Germinal center (tissue), 1 donor: ENCODE measurements at regions not wholly inside any gene's neighbourhood (a gene's known extent, or its start where the extent isn't known, plus 50 kb on each side); places are given as distances from the start of the nearest gene placed in this dataset.

ENCODE experiments used
- DNase-seq: peaks from one replicate; pipeline ENCODE4 v3.0.0; 2012; ENCODE audit warnings: mixed read lengths, low spot score

DNA sequence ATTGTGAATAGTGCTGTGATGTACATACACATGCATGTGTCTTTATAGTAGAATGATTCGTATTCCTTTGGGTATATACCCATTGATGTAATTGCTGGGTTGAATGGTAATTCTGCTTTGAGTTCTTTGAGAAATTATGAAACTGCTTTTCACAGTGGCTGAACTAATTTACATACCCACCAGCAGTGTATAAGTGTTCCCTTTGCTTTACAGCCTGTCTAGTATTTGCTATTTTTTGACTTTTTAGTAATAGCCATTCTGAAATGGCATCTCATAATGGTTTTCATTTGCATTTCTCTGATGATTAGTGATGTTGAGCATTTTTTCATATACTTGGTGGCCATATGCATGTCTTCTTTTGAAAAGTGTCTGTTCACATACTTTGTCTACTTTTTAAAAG lies 54.5 kb upstream of the FAM78B start:
- no peak for DNase-seq

DNA sequence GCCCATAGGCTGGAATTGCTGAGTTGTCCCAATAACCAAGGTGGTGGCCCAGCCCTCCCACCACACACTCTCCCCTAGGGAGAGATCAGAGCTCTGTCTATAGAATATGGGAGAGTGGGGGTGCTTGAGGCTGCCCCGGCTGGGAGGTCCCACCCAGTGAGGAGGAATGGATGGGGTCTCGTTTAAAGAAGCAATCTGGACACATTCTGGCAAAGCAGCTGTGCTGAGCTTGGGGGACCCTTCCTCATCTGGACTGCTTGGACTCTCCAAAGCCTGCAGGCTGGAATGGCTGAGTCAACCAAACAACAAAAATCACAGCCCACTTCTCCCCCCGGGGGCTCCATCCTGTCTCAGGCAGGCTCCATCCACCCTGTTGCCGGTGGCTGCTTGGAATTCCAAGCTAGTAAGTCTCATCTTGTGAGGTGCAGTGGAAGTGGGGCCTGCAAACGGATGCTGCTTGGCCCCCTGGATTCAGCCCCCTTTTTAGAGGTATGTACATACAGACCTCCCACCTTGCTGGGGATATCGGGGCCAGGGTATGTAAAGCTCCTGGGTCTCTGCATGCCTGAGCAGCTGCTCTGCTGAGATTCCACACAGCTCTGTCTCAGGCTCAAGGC lies 67.1 kb upstream of the FAM78B start:
- DNase-seq = no peak

- no peak for DNase-seq
These were observed 68.9 kb upstream of the FAM78B start for GRCh38 chr1:166235728-166236127.

DNA sequence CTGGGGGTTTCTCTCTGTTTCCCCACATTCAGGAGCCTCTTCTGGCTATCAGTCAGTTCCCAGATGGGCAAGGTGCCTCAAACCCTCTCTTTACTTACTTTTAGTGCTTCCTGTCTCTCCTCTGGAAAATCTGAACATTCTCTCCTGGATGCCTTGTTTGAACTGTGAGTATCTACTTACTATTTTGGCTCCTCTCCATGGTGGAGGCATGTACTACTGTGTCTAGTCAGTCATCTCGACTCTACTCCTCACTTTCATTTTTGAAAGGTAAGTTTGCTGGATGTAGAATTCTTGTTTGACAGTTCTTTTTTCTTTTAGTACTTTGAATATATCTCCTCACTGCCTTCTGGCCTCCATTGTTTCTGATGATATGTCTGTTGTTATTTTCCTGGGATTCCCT lies 70.9 kb upstream of the FAM78B start:
- DNase-seq = no peak

DNA sequence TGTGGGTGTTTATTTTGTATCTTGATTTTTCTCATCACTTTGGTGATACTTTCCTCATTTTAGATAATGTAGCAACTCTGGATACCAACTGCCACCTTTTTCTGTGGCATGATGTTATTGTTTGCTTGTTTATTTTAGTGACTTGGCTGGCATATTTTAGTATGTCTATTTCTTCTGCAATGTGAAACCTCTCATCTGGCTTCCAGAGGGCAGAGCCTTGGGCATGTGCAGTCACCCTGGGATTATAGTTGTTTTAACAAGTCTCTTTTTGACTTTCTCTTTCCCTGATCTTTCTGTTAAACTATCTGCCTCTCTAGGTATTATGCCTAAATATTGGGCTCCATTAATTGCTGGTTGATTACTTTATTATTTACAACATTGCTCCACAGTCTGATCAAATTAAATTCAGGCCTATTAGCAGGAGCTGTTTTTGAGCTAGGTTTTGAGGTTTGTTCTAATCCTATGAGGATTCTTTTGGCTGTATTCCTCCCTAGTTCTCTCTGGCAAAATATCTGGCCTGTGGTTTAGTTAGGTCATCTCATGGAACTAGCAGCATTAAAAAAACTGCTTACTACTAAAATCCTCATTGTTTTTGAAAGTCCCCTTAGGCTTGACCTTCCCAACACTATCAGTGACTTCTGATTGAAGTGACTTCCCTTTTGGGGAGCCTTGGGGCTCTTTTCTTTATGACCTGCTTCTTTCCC lies 86.4 kb upstream of the FAM78B start:
- DNase-seq = no peak

- DNase-seq = no peak
These were observed 91.2 kb upstream of the FAM78B start for GRCh38 chr1:166258017-166258416.

GRCh38 chr1:166261511-166261910 lies 94.7 kb upstream of the FAM78B start:
- no peak for DNase-seq

DNA sequence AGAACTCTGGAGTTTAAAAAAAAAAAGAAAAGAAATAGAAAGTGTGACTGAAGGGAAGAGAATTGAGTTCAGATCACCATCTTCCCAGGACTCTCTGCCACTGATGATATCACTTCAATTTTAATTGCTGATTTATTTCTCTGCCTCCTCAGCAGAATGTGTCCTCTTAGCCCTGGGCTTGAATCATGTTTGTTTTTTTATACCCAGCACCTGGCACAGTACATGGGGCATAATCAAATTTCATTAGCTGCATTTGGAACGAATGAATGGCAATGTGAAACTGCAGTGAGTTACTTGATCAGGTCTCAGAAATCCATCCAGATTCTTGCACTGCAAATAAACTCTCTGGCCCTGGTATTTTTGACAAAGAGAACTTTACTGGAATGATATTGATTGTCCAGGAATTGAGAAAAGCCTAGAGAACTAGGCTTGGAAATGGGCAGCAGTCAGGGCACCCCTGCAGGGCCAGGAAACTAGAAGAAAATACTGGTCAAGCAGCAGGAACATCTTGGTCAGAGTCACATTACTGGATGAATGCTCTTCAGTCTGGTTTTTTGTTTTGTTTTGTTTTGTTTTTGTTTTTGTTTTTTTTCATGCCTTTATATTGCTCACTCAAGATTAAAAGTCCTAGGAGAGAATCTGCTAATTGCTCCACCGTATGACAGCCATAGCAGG lies 103.8 kb upstream of the FAM78B start:
- DNase-seq = no peak

DNA sequence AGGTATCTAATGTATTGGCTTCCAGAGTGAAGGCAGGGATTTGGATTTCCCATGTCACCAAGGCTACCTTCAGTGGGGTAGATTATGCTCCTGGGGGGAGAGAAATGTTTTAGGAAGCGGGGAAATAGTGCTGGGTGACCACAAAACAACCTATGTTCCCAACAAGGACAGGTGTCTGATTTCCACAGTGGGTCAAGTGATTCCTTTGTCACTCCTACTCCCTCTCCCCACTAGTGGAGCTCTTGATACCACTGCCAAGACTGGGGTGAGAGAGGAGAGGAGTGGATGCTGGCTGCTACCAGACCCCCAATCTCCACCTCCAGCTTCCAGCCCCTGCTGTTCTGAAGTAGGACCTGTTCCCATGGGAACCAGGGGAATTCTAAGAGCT lies 104.3 kb upstream of the FAM78B start:
- no peak for DNase-seq

GRCh38 chr1:166272155-166272554 lies 105.4 kb upstream of the FAM78B start:
- DNase-seq = no peak

GRCh38 chr1:166272851-166273250 lies 106.0 kb upstream of the FAM78B start:
- no peak for DNase-seq

- DNase-seq = no peak
These were observed 106.8 kb upstream of the FAM78B start for GRCh38 chr1:166273618-166274017.

- no peak for DNase-seq
These were observed 115.8 kb upstream of the FAM78B start for GRCh38 chr1:166282391-166283137.

GRCh38 chr1:166283190-166283589 lies 116.4 kb upstream of the FAM78B start:
- DNase-seq = no peak

DNA sequence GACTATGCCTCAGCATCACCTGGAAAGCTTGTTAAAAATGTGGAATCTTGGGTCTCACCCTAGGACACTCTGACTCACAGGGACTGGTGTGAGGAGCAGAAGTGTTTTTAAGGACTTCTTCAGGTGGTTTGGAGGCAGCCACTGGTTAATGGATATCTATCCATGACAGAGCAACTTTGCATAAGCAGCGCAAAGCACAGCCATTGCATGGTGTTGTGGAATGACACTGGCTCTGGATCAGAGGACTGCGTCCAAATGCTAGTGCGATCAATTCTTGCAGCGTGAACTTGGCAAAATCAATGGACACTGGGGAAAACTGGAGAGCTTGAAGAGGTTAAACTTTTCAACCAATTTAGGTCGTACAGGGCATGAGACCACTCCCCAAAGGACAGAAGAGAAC lies 116.8 kb upstream of the FAM78B start:
- no peak for DNase-seq

DNA sequence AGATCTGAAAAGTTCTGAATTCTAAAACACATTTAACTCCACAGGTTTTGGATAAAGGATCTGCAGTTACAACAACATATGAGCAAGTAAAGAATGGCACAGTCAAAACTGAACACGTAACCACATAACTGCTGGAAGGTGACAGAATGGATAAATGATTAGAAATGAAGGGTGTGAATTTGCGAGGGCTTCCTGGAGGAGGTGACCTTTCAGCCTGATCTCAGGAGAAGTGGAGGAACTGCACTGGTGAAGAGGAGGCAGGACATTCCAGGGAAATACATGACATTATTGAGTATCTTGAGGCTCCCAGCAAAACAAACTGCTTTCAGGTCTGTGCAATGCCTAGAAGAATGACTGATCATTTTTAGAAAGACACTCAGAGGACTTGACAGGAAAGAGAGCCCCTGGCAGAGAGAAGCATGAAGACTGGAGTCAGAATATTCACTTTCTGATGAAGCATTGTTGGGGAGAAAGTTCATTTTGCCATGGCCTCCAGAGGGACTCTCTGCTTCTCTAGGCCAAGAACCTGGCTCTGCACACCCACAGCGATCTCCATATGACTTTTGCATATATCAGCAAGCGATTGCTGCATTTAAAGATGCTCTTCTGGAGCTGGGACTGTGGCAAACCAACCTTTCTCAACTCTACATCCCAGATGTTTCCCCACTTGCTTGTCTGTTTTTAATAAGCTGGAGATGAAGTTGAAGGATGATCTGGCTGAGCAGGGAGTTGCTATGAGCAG lies 122.7 kb upstream of the FAM78B start:
- DNase-seq = no peak

GRCh38 chr1:166295656-166296055 lies 128.9 kb upstream of the FAM78B start:
- no peak for DNase-seq

- no peak for DNase-seq
These were observed 131.2 kb upstream of the FAM78B start for GRCh38 chr1:166297993-166298392.

- DNase-seq = no peak
These were observed 134.0 kb upstream of the FAM78B start for GRCh38 chr1:166300767-166301166.

- DNase-seq = no peak
These were observed 136.4 kb upstream of the FAM78B start for GRCh38 chr1:166302989-166303758.

DNA sequence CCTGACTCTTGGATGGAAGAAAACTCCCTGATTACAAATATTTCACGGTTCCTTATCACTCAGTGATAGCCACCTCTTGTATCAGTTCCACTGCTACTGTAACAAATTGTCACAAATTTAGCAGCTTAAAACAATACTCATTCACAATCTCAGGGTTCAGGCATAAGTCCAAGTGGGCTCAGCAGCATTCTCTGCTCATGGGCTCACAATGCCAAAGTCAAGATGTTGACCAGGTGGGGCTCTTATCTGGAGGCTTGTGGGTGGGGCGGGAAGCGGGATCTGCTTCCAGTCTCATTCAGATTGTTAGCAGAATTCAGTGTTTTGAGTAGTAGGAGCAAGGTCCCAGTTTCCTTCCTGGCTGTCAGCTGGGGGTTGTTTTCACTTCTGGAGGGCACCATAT lies 137.3 kb upstream of the FAM78B start:
- no peak for DNase-seq
